Lower leg skin (tissue), 4 donors: ENCODE measurements at regions not wholly inside any gene's neighbourhood (a gene's known extent, or its start where the extent isn't known, plus 50 kb on each side); places are given as distances from the start of the nearest gene placed in this dataset.

Source experiments
- DNase-seq, 2 donors: peaks; one replicate each; pipeline ENCODE4 v3.0.0-alpha.2; 2019; ENCODE audit warnings: low spot score in 2 of 2
- H3K4me3 ChIP-seq: fragments of 200-600 bp; sonication (generic); 2 replicates; pipeline ENCODE4 v1.5.1; 2017; ENCODE audit warnings: mild to moderate bottlenecking, low read depth; ENCODE audit not compliant: poor library complexity, severe bottlenecking
- POLR2A ChIP-seq, 2 donors: fragments of 450-650 bp; IDR thresholded peaks; one replicate each; pipeline ENCODE4 v1.6.1; 2016 to 2017; ENCODE audit warnings: antibody characterized with exemption in 2 of 2, mild to moderate bottlenecking in 1 of 2, moderate library complexity in 1 of 2
- WGBS, 2 donors: methylation state at CpG; one replicate each; pipeline ENCODE4 v1.1.5; 2018; 5-methylcytosine and 5-hydroxymethylcytosine counted together
- intact Hi-C: fragments of 100-400 bp; cut with DNase I; formaldehyde crosslinking; loops from one replicate; pipeline ENCODE4 v1.15.0; 2023; ENCODE audit warnings: low total_unique reads
- TF ChIP-seq, protein P1 (sequence below), 3 donors: fragments of 450-650 bp; IDR thresholded peaks; one replicate each; pipeline ENCODE4 v1.5.1; 2016; ENCODE audit warnings: antibody characterized with exemption in 3 of 3, mild to moderate bottlenecking in 3 of 3, moderate library complexity in 2 of 3

- no peak overlapping the region for H3K4me3 ChIP-seq
- intact Hi-C loops: no loop called here
- no peak for TF ChIP-seq POLR2A (IDR thresholded peaks at IDR 0.05)
- DNase-seq: no peak
- WGBS, 2 donors: 94 to 96% methylated on average over 1 of the region's 1 CpG
These were observed 605.5 kb upstream of the FAM98A start for GRCh38 chr2:34204560-34204959.

GRCh38 chr2:34201099-34201498 is 602.0 kb upstream of the FAM98A start:
- intact Hi-C loops: no loop called here
- DNase-seq: no peak
- H3K4me3 ChIP-seq: no peak overlapping the region
- TF ChIP-seq POLR2A (IDR thresholded peaks at IDR 0.05): no peak
- TF ChIP-seq, protein P1, sequence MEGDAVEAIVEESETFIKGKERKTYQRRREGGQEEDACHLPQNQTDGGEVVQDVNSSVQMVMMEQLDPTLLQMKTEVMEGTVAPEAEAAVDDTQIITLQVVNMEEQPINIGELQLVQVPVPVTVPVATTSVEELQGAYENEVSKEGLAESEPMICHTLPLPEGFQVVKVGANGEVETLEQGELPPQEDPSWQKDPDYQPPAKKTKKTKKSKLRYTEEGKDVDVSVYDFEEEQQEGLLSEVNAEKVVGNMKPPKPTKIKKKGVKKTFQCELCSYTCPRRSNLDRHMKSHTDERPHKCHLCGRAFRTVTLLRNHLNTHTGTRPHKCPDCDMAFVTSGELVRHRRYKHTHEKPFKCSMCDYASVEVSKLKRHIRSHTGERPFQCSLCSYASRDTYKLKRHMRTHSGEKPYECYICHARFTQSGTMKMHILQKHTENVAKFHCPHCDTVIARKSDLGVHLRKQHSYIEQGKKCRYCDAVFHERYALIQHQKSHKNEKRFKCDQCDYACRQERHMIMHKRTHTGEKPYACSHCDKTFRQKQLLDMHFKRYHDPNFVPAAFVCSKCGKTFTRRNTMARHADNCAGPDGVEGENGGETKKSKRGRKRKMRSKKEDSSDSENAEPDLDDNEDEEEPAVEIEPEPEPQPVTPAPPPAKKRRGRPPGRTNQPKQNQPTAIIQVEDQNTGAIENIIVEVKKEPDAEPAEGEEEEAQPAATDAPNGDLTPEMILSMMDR (IDR thresholded peaks at IDR 0.05): no peak
- 70 to 79% methylated on average over 1 of the region's 1 CpG for WGBS, 2 donors

- TF ChIP-seq POLR2A (IDR thresholded peaks at IDR 0.05): no peak
- TF ChIP-seq, protein P1 (IDR thresholded peaks at IDR 0.05): no peak
- no peak for DNase-seq
- H3K4me3 ChIP-seq: no peak overlapping the region
- intact Hi-C loops: no loop called here
These were observed 600.9 kb upstream of the FAM98A start for GRCh38 chr2:34199971-34200370.

- intact Hi-C loops: no loop called here
- DNase-seq: no peak
- TF ChIP-seq, protein P1 (IDR thresholded peaks at IDR 0.05): no peak
- TF ChIP-seq POLR2A (IDR thresholded peaks at IDR 0.05): no peak
- no peak overlapping the region for H3K4me3 ChIP-seq
- WGBS, 2 donors: 56 to 60% methylated on average over 3 of the region's 3 CpGs
These were observed 594.1 kb upstream of the FAM98A start for GRCh38 chr2:34193164-34193563.

GRCh38 chr2:34188464-34189303 is 589.6 kb upstream of the FAM98A start:
- no peak overlapping the region for H3K4me3 ChIP-seq
- 47 to 54% methylated on average over 6 of the region's 6 CpGs for WGBS, 2 donors
- TF ChIP-seq, protein P1 (IDR thresholded peaks at IDR 0.05): no peak
- TF ChIP-seq POLR2A (IDR thresholded peaks at IDR 0.05): no peak
- intact Hi-C loops: no loop called here
- DNase-seq: no peak

DNA sequence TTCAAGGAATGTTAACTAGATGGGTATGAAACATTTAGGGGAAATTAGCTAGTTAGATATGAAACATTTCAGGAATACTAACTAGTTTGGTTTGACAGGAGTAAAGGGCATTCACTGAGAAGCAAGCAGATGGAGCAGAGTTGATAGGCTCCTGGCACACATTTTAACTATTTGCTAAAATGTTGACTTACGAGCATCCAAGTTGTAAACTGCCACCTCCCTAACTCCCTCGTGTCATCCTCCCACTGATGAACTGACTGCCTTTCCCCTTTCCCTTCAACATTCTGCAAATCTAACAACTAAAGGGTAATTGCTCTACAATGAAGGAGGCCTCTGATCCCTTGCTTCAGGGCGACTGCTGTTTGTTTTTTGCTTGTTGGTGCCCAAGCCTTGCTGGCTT is 580.4 kb upstream of the FAM98A start:
- H3K4me3 ChIP-seq: no peak overlapping the region
- no peak for DNase-seq
- no peak for TF ChIP-seq POLR2A (IDR thresholded peaks at IDR 0.05)
- TF ChIP-seq, protein P1 (IDR thresholded peaks at IDR 0.05): no peak
- intact Hi-C loops: no loop called here
- WGBS, 2 donors: 51 to 54% methylated on average over 3 of the region's 3 CpGs
